DOHH2 (cell line): ENCODE measurements at regions not wholly inside any gene's neighbourhood (a gene's known extent, or its start where the extent isn't known, plus 50 kb on each side); places are given as distances from the start of the nearest gene placed in this dataset.

Experiments
- H3F3A ChIP-seq: fragments of 200-600 bp; sonication (generic), shearing (Covaris generic); 2 replicates; pipeline ENCODE4 v1.6.0; 2016; ENCODE audit warnings: antibody characterized with exemption, mild to moderate bottlenecking; ENCODE audit not compliant: control insufficient read depth, insufficient read depth
- H3K27ac ChIP-seq: fragments of 200-600 bp; sonication (generic); 2 replicates; pipeline ENCODE4 v1.5.1; 2014; ENCODE audit warnings: low read depth, mild to moderate bottlenecking, low read length, moderate library complexity
- H3K27me3 ChIP-seq: fragments of 200-600 bp; sonication (generic); 2 replicates; pipeline ENCODE4 v1.6.1; 2014; ENCODE audit warnings: mild to moderate bottlenecking, low read length, mixed read lengths; ENCODE audit not compliant: control insufficient read depth
- H3K36me3 ChIP-seq: fragments of 200-600 bp; sonication (generic); 2 replicates; pipeline ENCODE4 v1.6.1; 2014; ENCODE audit warnings: mild to moderate bottlenecking, low read length, moderate library complexity, mixed read lengths; ENCODE audit not compliant: control insufficient read depth
- H3K4me1 ChIP-seq: fragments of 200-600 bp; sonication (generic); 2 replicates; pipeline ENCODE4 v1.6.1; 2014; ENCODE audit warnings: mild to moderate bottlenecking, low read length, mixed read lengths; ENCODE audit not compliant: control insufficient read depth
- H3K4me2 ChIP-seq: fragments of 200-600 bp; sonication (generic); 2 replicates; pipeline ENCODE4 v1.6.0; 2014; ENCODE audit warnings: mild to moderate bottlenecking, low read length, moderate library complexity
- H3K4me3 ChIP-seq: fragments of 200-600 bp; sonication (generic); 2 replicates; pipeline ENCODE4 v1.5.1; 2014; ENCODE audit warnings: mild to moderate bottlenecking, low read length, mixed read lengths
- H3K79me2 ChIP-seq: fragments of 200-600 bp; sonication (generic); 2 replicates; pipeline ENCODE4 v1.6.1; 2014; ENCODE audit warnings: mild to moderate bottlenecking, low read length, mixed read lengths; ENCODE audit not compliant: control insufficient read depth
- H3K9me2 ChIP-seq: fragments of 200-600 bp; sonication (generic); replicated peaks from 2 replicates; pipeline ENCODE4 v1.6.1; 2014; ENCODE audit warnings: mild to moderate bottlenecking, low read length, mixed read lengths; ENCODE audit not compliant: control insufficient read depth
- H3K9me3 ChIP-seq: fragments of 200-600 bp; sonication (generic); 2 replicates; pipeline ENCODE4 v1.6.1; 2014; ENCODE audit warnings: antibody characterized with exemption, low read length, mixed read lengths; ENCODE audit not compliant: control insufficient read depth, insufficient read depth
- H4K20me1 ChIP-seq: fragments of 200-600 bp; sonication (generic); 2 replicates; pipeline ENCODE4 v1.6.0; 2014; ENCODE audit warnings: low read depth, mild to moderate bottlenecking, antibody characterized with exemption, low read length, moderate library complexity; ENCODE audit not compliant: control insufficient read depth, insufficient read depth
- EZH2phosphoT487 ChIP-seq: fragments of 200-600 bp; sonication (generic); IDR thresholded peaks from 2 replicates; pipeline ENCODE4 v1.6.1; 2017; ENCODE audit warnings: borderline replicate concordance, mild to moderate bottlenecking, antibody characterized with exemption, low read length, moderate library complexity, mixed read lengths
- TF ChIP-seq, protein P1 (sequence below): fragments of 200-600 bp; sonication (generic); IDR thresholded peaks from one replicate; pipeline ENCODE4 v1.5.1; 2014; ENCODE audit warnings: antibody characterized with exemption, mild to moderate bottlenecking, low read depth, low read length; ENCODE audit not compliant: poor library complexity, severe bottlenecking

DNA sequence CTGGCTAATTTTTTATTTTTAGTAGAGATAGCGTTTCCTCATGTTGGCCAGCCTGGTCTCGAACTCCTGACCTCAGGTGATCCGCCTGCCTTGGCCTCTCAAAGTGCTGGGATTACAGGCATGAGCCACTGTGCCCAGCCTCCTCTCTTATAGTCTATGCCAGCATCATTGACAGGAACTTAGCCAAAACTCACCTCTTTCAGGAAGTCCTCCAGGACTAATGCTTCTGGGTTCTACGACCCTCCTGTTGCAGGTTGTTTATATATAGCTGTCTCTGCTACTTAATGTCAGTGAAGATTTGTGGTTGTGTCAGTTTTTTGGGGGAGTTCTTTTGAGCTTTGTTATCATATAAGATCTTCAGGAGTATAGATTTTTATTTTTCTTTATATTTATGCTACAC is 112.1 kb upstream of the CDC42EP3 start:
- no peaks in the 10 kb centered on the region for H3K36me3 ChIP-seq

DNA sequence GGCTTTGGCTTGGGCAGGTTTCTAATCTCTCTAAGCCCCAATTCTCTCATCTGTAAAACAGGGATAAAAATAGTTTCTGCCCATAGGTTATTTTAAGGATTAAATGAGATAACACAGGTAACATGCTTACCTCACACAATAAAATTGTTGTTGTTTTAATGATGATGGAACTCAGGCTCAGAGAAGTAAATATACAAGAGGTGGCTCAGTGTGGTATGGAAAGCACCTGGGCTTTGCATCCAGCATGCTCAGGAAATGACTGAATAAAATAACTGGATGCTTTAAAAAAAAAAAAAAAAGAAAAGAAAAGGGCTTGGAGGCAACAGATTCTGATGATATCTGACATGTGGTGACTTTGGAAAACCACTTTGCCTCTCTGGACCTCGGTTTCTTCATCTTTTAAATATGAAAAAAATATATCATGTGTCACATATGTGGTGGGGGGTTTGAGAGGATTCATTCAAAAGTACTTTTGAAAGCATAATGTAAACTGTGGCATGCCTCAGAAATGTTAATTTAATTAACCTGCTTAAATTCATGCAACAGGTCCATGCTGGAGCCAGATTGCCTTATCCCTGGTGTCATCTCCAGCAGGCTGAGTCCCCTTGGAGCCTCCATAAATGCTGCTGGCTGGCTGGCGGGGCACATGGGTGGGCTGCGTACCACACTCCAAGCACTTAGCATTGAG is 112.8 kb upstream of the CDC42EP3 start:
- no peak for TF ChIP-seq EZH2phosphoT487
- TF ChIP-seq, protein P1, sequence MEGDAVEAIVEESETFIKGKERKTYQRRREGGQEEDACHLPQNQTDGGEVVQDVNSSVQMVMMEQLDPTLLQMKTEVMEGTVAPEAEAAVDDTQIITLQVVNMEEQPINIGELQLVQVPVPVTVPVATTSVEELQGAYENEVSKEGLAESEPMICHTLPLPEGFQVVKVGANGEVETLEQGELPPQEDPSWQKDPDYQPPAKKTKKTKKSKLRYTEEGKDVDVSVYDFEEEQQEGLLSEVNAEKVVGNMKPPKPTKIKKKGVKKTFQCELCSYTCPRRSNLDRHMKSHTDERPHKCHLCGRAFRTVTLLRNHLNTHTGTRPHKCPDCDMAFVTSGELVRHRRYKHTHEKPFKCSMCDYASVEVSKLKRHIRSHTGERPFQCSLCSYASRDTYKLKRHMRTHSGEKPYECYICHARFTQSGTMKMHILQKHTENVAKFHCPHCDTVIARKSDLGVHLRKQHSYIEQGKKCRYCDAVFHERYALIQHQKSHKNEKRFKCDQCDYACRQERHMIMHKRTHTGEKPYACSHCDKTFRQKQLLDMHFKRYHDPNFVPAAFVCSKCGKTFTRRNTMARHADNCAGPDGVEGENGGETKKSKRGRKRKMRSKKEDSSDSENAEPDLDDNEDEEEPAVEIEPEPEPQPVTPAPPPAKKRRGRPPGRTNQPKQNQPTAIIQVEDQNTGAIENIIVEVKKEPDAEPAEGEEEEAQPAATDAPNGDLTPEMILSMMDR: no peak
- Histone ChIP-seq H3F3A (no peaks in the 10 kb centered on the region), H3K9me2 (no peaks in the 10 kb centered on the region), H3K79me2 (no peaks in the 10 kb centered on the region), H3K4me2 (no peak overlapping the region), H3K4me3 (no peak overlapping the region), H3K27ac (no peak overlapping the region), H4K20me1 (no peaks in the 10 kb centered on the region), H3K27me3 (peaks cover 2% of the 10 kb centered on the region; the same call in 1 of the 2 replicates), H3K4me1 (no peaks in the 10 kb centered on the region), H3K36me3 (no peaks in the 10 kb centered on the region), H3K9me3 (peaks cover 16% of the 10 kb centered on the region)

More for the DNA sequence above, 112.1 kb upstream of the CDC42EP3 start:
- Histone ChIP-seq H3K4me2 (no peak overlapping the region), H3K9me3 (peaks cover 9% of the 10 kb centered on the region), H3K4me1 (no peaks in the 10 kb centered on the region), H4K20me1 (no peaks in the 10 kb centered on the region), H3K4me3 (no peak overlapping the region), H3K79me2 (no peaks in the 10 kb centered on the region), H3K27ac (no peak overlapping the region), H3F3A (no peaks in the 10 kb centered on the region), H3K27me3 (peaks cover 2% of the 10 kb centered on the region; the same call in 1 of the 2 replicates), H3K9me2 (no peaks in the 10 kb centered on the region)
- TF ChIP-seq, protein P1: no peak
- no peak for TF ChIP-seq EZH2phosphoT487

DNA sequence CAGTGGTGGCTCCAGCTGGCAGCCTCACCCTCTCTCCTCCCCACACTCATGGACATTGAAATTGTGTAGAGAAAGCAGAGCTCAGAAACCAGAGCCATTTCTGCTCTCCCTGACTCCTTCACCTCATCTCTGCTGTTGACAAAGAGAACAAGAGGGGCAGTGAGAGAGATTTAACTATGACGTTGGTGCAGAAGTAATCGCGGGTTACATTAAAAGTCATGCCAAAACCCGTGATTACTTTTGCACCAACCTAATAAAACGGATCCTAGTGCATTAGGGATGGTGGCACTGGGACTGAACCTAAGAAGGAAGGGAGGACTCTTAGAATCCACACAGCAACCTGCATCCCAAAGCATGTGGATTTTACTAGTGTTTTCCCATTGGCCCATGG is 113.3 kb upstream of the CDC42EP3 start:
- H3K9me3 ChIP-seq: peaks cover 16% of the 10 kb centered on the region
- H3K79me2 ChIP-seq: no peaks in the 10 kb centered on the region
- H3K36me3 ChIP-seq: no peaks in the 10 kb centered on the region
- H3K4me3 ChIP-seq: no peak overlapping the region
- TF ChIP-seq, protein P1: no peak
- TF ChIP-seq EZH2phosphoT487: no peak
- H3K4me2 ChIP-seq: no peak overlapping the region
- no peaks in the 10 kb centered on the region for H3K4me1 ChIP-seq
- H3K27me3 ChIP-seq: peaks cover 2% of the 10 kb centered on the region; the same call in 1 of the 2 replicates
- H3K9me2 ChIP-seq: no peaks in the 10 kb centered on the region
- H4K20me1 ChIP-seq: no peaks in the 10 kb centered on the region
- H3K27ac ChIP-seq: no peak overlapping the region
- no peaks in the 10 kb centered on the region for H3F3A ChIP-seq
